Neural cell (in vitro differentiated cells): ENCODE measurements at regions not wholly inside any gene's neighbourhood (a gene's known extent, or its start where the extent isn't known, plus 50 kb on each side); places are given as distances from the start of the nearest gene placed in this dataset.
"Not testable (repeated sequence)": the region's sequence is repeated elsewhere in the genome, so short reads cannot be mapped to it uniquely, and the experiment has no call there.

ENCODE experiments used
- H2AFZ ChIP-seq: fragments of 200-600, 300-800 bp; sonication (generic), shearing (Covaris generic); 2 replicates; pipeline ENCODE4 v1.6.0; 2014; ENCODE audit warnings: low read depth, mild to moderate bottlenecking, antibody characterized with exemption, low read length, moderate library complexity
- H3F3A ChIP-seq: fragments of 200-600 bp; shearing (Covaris generic); 2 replicates; pipeline ENCODE4 v1.6.1; 2016; ENCODE audit warnings: mild to moderate bottlenecking, moderate library complexity, mixed read lengths, antibody characterized with exemption, low read length; ENCODE audit not compliant: insufficient read depth, poor library complexity, severe bottlenecking
- H3K27ac ChIP-seq: fragments of 200-600, 300-800 bp; sonication (generic), shearing (Covaris generic); 2 replicates; pipeline ENCODE4 v1.5.1; 2014; ENCODE audit warnings: mild to moderate bottlenecking, low read length, moderate library complexity
- H3K27me3 ChIP-seq: fragments of 300-800, 200-600 bp; sonication (generic), shearing (Covaris generic); 2 replicates; pipeline ENCODE4 v1.6.0; 2014; ENCODE audit warnings: mild to moderate bottlenecking, low read depth, low read length, moderate library complexity; ENCODE audit not compliant: insufficient read depth
- H3K36me3 ChIP-seq: fragments of 300-800, 200-600 bp; sonication (generic), shearing (Covaris generic); 2 replicates; pipeline ENCODE4 v1.5.1; 2014; ENCODE audit warnings: mild to moderate bottlenecking, antibody characterized with exemption, low read length, moderate library complexity; ENCODE audit not compliant: insufficient read depth
- H3K4me2 ChIP-seq: fragments of 300-800, 200-600 bp; sonication (generic), shearing (Covaris generic); 2 replicates; pipeline ENCODE4 v1.6.0; 2014; ENCODE audit warnings: mild to moderate bottlenecking, low read length
- H3K4me3 ChIP-seq: fragments of 300-800, 200-600 bp; sonication (generic), shearing (Covaris generic); 2 replicates; pipeline ENCODE4 v1.5.1; 2014; ENCODE audit warnings: mild to moderate bottlenecking, low read length, moderate library complexity
- H3K79me2 ChIP-seq: fragments of 200-600 bp; shearing (Covaris generic); replicated peaks from 2 replicates; pipeline ENCODE4 v1.6.0; 2014; ENCODE audit warnings: mild to moderate bottlenecking, low read length, moderate library complexity; ENCODE audit not compliant: insufficient read depth
- H3K9ac ChIP-seq: fragments of 300-800, 200-600 bp; sonication (generic), shearing (Covaris generic); 2 replicates; pipeline ENCODE4 v1.6.1; 2016; ENCODE audit warnings: mild to moderate bottlenecking, low read length, mixed read lengths
- H3K9me2 ChIP-seq: fragments of 200-600 bp; shearing (Covaris generic); 2 replicates; pipeline ENCODE4 v1.6.1; 2016; ENCODE audit warnings: mild to moderate bottlenecking, low read length, mixed read lengths; ENCODE audit not compliant: insufficient read depth
- H3K9me3 ChIP-seq: fragments of 200-600, 300-800 bp; sonication (generic), shearing (Covaris generic); 2 replicates; pipeline ENCODE4 v1.6.1; 2016; ENCODE audit warnings: mild to moderate bottlenecking, mixed run types, low read length, moderate library complexity, mixed read lengths
- H4K20me1 ChIP-seq: fragments of 200-600 bp; shearing (Covaris generic); 2 replicates; pipeline ENCODE4 v1.6.1; 2016; ENCODE audit warnings: mild to moderate bottlenecking, mixed run types; ENCODE audit not compliant: insufficient read depth
- EP300 ChIP-seq: fragments of 450-650 bp; conservative IDR thresholded peaks from 2 replicates; pipeline ENCODE4 v1.6.1; 2014; ENCODE audit warnings: antibody characterized with exemption, mild to moderate bottlenecking, moderate library complexity; ENCODE audit not compliant: poor library complexity, severe bottlenecking
- EZH2 ChIP-seq: fragments of 200-600, 300-800 bp; shearing (Covaris generic), sonication (generic); IDR thresholded peaks from 2 replicates; pipeline ENCODE4 v1.6.1; 2014; ENCODE audit warnings: antibody characterized with exemption, low read length, borderline replicate concordance, mild to moderate bottlenecking; ENCODE audit not compliant: insufficient read depth, poor library complexity, severe bottlenecking
- MXI1 ChIP-seq: fragments of 450-650 bp; conservative IDR thresholded peaks from 2 replicates; pipeline ENCODE4 v1.6.1; 2014; ENCODE audit warnings: antibody characterized with exemption, mild to moderate bottlenecking; ENCODE audit not compliant: poor library complexity, severe bottlenecking
- POLR2AphosphoS5 ChIP-seq: IDR thresholded peaks from 2 replicates; pipeline ENCODE4 v1.6.1; 2012
- RAD21 ChIP-seq: fragments of 450-650 bp; conservative IDR thresholded peaks from 2 replicates; pipeline ENCODE4 v1.6.1; 2014; ENCODE audit warnings: antibody characterized with exemption, mild to moderate bottlenecking, moderate library complexity
- SMC3 ChIP-seq: fragments of 450-650 bp; conservative IDR thresholded peaks from 2 replicates; pipeline ENCODE4 v1.6.1; 2014; ENCODE audit warnings: antibody characterized with exemption, mild to moderate bottlenecking, moderate library complexity; ENCODE audit not compliant: poor library complexity
- TAF1 ChIP-seq: IDR thresholded peaks from 2 replicates; pipeline ENCODE4 v1.6.1; 2012; ENCODE audit warnings: low read depth
- TF ChIP-seq, protein P1 (sequence below): fragments of 450-650 bp; IDR thresholded peaks from 2 replicates; pipeline ENCODE4 v1.5.1; 2014; ENCODE audit warnings: antibody characterized with exemption, mild to moderate bottlenecking, moderate library complexity; ENCODE audit not compliant: poor library complexity, severe bottlenecking
- TF ChIP-seq, protein P2 (sequence below): IDR thresholded peaks from 2 replicates; pipeline ENCODE4 v1.6.1; 2012; ENCODE audit warnings: borderline replicate concordance

DNA sequence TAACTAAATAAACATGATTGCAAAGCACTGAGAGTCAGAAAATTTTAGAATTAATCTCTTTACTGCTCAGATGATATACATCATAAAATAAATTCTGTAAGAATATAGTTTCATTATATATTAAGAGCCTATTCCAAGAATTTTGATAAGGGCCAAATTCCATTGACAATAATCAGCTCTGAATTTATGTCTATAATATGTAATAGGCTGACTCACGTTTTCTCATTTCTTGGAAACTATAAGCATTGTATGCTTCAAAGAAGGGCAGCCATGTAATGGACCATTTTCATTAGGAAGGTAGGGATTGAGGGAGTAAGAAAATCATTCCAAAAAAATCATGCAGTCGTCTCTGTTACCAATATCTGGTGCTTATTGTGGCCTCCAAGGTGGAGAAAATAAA, 315.9 kb downstream of the ZIC4 start:
- no peaks in the 10 kb centered on the region for H3K9me2 ChIP-seq
- no peak overlapping the region for H3K4me2 ChIP-seq
- no peak overlapping the region for H3K27ac ChIP-seq
- H3K27me3 ChIP-seq, result no peaks in the 10 kb centered on the region
- H3K36me3 ChIP-seq, result no peaks in the 10 kb centered on the region
- TF ChIP-seq, protein P1, sequence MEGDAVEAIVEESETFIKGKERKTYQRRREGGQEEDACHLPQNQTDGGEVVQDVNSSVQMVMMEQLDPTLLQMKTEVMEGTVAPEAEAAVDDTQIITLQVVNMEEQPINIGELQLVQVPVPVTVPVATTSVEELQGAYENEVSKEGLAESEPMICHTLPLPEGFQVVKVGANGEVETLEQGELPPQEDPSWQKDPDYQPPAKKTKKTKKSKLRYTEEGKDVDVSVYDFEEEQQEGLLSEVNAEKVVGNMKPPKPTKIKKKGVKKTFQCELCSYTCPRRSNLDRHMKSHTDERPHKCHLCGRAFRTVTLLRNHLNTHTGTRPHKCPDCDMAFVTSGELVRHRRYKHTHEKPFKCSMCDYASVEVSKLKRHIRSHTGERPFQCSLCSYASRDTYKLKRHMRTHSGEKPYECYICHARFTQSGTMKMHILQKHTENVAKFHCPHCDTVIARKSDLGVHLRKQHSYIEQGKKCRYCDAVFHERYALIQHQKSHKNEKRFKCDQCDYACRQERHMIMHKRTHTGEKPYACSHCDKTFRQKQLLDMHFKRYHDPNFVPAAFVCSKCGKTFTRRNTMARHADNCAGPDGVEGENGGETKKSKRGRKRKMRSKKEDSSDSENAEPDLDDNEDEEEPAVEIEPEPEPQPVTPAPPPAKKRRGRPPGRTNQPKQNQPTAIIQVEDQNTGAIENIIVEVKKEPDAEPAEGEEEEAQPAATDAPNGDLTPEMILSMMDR, result no peak
- TF ChIP-seq TAF1 (no peak), MXI1 (no peak), EP300 (no peak), SMC3 (no peak), EZH2 (no peak), POLR2AphosphoS5 (no peak), RAD21 (no peak)
- TF ChIP-seq, protein P2, sequence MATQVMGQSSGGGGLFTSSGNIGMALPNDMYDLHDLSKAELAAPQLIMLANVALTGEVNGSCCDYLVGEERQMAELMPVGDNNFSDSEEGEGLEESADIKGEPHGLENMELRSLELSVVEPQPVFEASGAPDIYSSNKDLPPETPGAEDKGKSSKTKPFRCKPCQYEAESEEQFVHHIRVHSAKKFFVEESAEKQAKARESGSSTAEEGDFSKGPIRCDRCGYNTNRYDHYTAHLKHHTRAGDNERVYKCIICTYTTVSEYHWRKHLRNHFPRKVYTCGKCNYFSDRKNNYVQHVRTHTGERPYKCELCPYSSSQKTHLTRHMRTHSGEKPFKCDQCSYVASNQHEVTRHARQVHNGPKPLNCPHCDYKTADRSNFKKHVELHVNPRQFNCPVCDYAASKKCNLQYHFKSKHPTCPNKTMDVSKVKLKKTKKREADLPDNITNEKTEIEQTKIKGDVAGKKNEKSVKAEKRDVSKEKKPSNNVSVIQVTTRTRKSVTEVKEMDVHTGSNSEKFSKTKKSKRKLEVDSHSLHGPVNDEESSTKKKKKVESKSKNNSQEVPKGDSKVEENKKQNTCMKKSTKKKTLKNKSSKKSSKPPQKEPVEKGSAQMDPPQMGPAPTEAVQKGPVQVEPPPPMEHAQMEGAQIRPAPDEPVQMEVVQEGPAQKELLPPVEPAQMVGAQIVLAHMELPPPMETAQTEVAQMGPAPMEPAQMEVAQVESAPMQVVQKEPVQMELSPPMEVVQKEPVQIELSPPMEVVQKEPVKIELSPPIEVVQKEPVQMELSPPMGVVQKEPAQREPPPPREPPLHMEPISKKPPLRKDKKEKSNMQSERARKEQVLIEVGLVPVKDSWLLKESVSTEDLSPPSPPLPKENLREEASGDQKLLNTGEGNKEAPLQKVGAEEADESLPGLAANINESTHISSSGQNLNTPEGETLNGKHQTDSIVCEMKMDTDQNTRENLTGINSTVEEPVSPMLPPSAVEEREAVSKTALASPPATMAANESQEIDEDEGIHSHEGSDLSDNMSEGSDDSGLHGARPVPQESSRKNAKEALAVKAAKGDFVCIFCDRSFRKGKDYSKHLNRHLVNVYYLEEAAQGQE, result no peak
- H3K4me3 ChIP-seq, result no peak overlapping the region
- H3K9me3 ChIP-seq, result no peaks in the 10 kb centered on the region
- no peaks in the 10 kb centered on the region for H3K79me2 ChIP-seq
- no peaks in the 10 kb centered on the region for H4K20me1 ChIP-seq
- H3K9ac ChIP-seq, result no peak overlapping the region
- no peaks in the 10 kb centered on the region for H3F3A ChIP-seq
- H2AFZ ChIP-seq, result no peak overlapping the region

DNA sequence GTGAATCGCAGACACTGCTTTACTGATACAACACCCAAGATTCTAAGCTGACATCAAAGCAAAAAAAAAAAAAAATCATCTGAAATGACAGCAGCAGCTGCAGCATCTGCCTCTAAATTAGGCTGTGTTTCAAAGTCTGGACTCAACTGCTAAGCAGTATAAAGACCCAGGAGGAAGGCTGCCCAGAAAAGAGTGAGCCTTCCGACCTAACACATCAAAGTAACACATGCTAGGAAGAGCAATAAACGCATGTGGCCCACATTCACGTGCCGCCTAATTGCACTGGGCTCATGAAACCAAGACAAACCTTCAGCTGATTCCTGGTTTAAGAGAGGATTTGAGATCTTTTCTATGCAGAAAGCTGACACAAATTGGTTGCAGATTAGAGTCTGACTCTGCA, 317.1 kb downstream of the ZIC4 start:
- no peaks in the 10 kb centered on the region for H3K79me2 ChIP-seq
- no peaks in the 10 kb centered on the region for H3K36me3 ChIP-seq
- peak overlapping the region; percentile 40 for H3K4me3 ChIP-seq
- no peak overlapping the region for H2AFZ ChIP-seq
- no peaks in the 10 kb centered on the region for H3K9me3 ChIP-seq
- H4K20me1 ChIP-seq, result no peaks in the 10 kb centered on the region
- H3K27me3 ChIP-seq, result no peaks in the 10 kb centered on the region
- H3K4me2 ChIP-seq, result peak overlapping the region; percentile 16
- H3F3A ChIP-seq, result no peaks in the 10 kb centered on the region
- H3K9me2 ChIP-seq, result no peaks in the 10 kb centered on the region
- TF ChIP-seq TAF1, result no peak
- peak; percentile 49 for TF ChIP-seq MXI1
- TF ChIP-seq, protein P2, result no peak
- peak overlapping the region; percentile 24 for H3K27ac ChIP-seq
- no peak overlapping the region for H3K9ac ChIP-seq

DNA sequence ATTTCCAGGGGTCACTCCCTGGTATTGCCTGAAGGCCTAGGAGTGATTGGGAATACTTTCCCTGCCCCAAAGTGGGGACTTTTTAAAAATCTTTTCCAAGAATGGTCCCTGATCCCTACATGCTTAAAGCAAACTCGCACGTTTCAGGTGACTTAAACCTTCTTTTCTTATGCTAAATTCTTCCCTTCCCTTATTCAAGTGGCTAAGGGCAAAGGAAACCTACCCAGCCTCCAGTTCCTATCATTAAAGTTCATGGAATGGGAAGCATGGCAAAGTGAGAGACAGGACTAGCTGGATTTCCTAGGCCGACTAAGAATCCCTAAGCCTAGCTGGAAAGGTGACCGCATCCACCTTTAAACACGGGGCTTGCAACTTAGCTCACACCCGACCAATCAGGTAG, 346.8 kb downstream of the ZIC4 start:
- not testable (repeated sequence) for H3K27ac ChIP-seq, H3K36me3 ChIP-seq, H2AFZ ChIP-seq, H3K4me3 ChIP-seq, H3K27me3 ChIP-seq, H3K9ac ChIP-seq, H3F3A ChIP-seq, H3K4me2 ChIP-seq, H4K20me1 ChIP-seq, H3K79me2 ChIP-seq, H3K9me3 ChIP-seq, H3K9me2 ChIP-seq
